ENCODE measurements at regions not wholly inside any gene's neighbourhood (a gene's known extent, or its start where the extent isn't known, plus 50 kb on each side); places are given as distances from the start of the nearest gene placed in this dataset.

GRCh38 chr1:172972258-172972657 lies 78.5 kb downstream of the TNFSF18 start:
- DNase-seq (ENCODE audit: extremely low read depth, low read depth) = no peak
- TF ChIP-seq, protein P1, sequence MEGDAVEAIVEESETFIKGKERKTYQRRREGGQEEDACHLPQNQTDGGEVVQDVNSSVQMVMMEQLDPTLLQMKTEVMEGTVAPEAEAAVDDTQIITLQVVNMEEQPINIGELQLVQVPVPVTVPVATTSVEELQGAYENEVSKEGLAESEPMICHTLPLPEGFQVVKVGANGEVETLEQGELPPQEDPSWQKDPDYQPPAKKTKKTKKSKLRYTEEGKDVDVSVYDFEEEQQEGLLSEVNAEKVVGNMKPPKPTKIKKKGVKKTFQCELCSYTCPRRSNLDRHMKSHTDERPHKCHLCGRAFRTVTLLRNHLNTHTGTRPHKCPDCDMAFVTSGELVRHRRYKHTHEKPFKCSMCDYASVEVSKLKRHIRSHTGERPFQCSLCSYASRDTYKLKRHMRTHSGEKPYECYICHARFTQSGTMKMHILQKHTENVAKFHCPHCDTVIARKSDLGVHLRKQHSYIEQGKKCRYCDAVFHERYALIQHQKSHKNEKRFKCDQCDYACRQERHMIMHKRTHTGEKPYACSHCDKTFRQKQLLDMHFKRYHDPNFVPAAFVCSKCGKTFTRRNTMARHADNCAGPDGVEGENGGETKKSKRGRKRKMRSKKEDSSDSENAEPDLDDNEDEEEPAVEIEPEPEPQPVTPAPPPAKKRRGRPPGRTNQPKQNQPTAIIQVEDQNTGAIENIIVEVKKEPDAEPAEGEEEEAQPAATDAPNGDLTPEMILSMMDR (IDR thresholded peaks at IDR 0.05; ENCODE audit: low read depth, low read length) = no peak

GRCh38 chr1:172973424-172973823 lies 77.3 kb downstream of the TNFSF18 start:
- TF ChIP-seq, protein P1 (IDR thresholded peaks at IDR 0.05; ENCODE audit: low read depth, low read length) = no peak
- DNase-seq (ENCODE audit: extremely low read depth, low read depth) = no peak

DNA sequence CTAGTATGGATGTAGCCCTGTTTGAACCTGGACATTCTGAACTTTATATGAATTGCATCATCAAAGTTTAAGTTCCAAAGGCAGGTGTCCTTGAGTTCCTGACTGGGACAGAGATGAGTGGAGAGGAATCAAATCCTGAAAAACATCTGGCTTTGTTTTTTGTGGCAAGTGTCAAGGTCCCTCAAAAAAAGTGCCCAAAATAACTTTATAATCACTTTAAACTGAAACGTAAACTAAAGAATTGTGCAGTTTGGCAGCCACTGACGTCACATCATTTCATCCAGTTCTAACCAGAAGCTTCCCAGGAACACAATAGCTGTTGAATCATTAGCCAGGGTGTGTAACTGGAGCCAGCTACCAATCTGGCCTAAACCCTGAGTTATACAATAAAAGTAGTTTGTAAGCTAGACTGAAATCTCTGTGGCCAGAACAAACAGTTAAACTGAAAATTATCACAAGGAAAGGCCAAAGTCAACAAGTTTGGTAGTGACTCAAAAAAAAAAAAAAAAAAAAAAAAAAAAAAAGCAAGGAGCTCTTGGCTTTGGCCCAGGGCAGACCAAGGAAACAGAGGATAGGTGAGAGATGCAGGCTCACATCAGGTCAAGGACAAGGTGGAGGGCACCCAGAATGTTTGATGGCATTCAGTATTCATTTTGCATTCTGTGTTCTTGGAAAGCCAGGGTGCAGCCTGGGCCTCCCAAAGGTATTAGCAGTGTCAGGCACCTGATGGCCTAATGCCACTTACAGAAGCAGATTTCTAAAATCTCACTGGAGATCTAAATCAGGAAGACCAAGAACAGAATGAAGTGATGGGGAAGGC lies 74.3 kb downstream of the TNFSF18 start:
- TF ChIP-seq, protein P1 (IDR thresholded peaks at IDR 0.05; ENCODE audit: low read depth, low read length) = no peak
- DNase-seq (ENCODE audit: extremely low read depth, low read depth) = no peak

- TF ChIP-seq, protein P1 (IDR thresholded peaks at IDR 0.05; ENCODE audit: low read depth, low read length) = no peak
- DNase-seq (ENCODE audit: extremely low read depth, low read depth) = no peak
These were observed 73.3 kb downstream of the TNFSF18 start for GRCh38 chr1:172977296-172978017.

DNA sequence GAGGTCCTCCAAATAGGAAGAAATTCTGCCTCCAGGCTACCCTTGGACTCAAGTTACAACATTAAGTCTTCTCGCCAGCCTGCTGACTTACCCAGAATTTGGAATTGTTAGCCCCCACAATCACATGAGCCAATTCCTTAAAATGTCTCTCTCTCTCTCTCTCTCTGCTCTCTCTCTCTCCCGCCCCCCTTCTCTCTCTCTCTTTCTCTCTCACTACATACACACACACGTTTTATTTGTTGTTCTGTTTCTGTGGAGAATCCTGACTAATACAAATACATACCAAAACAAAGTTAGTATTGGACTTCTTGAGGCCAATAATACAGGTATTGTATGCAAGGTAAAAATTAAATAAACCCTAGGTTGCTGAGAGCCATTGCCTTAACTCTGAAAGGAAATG lies 72.1 kb downstream of the TNFSF18 start:
- TF ChIP-seq, protein P1 (IDR thresholded peaks at IDR 0.05; ENCODE audit: low read depth, low read length) = no peak
- DNase-seq (ENCODE audit: extremely low read depth, low read depth) = no peak

DNA sequence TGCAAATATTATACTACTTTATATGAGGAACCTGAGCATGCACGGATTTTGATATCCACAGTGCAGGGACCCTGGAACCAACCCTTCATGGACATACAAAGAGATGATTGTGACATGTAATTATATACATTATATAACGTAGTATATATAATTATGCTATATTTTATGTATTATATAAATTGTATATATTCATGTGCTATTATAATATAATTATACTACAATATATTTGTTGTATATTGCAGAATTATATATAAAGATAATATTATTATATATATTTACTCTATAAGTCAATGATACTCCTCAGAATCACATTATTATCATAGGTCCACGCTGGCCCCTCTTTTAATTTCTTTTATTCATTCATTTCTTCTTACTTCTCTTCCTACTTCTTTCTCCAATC lies 70.9 kb downstream of the TNFSF18 start:
- TF ChIP-seq, protein P1 (IDR thresholded peaks at IDR 0.05; ENCODE audit: low read depth, low read length) = no peak
- no peak for DNase-seq (ENCODE audit: extremely low read depth, low read depth)

GRCh38 chr1:172980456-172980855 lies 70.3 kb downstream of the TNFSF18 start:
- TF ChIP-seq, protein P1 (IDR thresholded peaks at IDR 0.05; ENCODE audit: low read depth, low read length) = no peak
- DNase-seq (ENCODE audit: extremely low read depth, low read depth) = no peak

Measured in AG09319 (cell line).